B cell (primary cell): ENCODE measurements at regions not wholly inside any gene's neighbourhood (a gene's known extent, or its start where the extent isn't known, plus 50 kb on each side); places are given as distances from the start of the nearest gene placed in this dataset.

Experiments used
- ATAC-seq: fragments of 200-7000 bp; cut with Tn5 transposase; one replicate; pipeline ENCODE4 v1.10.0; 2021; ENCODE audit warnings: low read depth, mild to moderate bottlenecking, moderate number of reproducible peaks, moderate library complexity
- CTCF ChIA-PET: fragments of 350-600 bp; sonication (Branson Sonifier 250); formaldehyde crosslinking; loops from one replicate; lab custom pipeline; 2021; ENCODE audit warnings: antibody characterized with exemption, inconsistent platforms; lab: Charles Lee
- POLR2A ChIA-PET: fragments of 350-600 bp; sonication (Branson Sonifier 250); formaldehyde crosslinking; loops from one replicate; lab custom pipeline; 2021; ENCODE audit warnings: antibody characterized with exemption; lab: Charles Lee
- DNase-seq: peaks from one replicate; pipeline ENCODE4 v3.0.0; 2013
- H2AFZ ChIP-seq: 2 replicates; pipeline ENCODE4 v1.6.1; 2012; ENCODE audit warnings: mild to moderate bottlenecking, low read depth, low read length; ENCODE audit not compliant: insufficient read depth, poor library complexity, severe bottlenecking
- H3K27ac ChIP-seq, 2 donors: 1 replicate in 1 of 2; 2 replicates in 1 of 2; pipeline ENCODE4 v1.5.1; 2012 to 2013; ENCODE audit warnings: low read length in 2 of 2, mild to moderate bottlenecking in 2 of 2, moderate library complexity in 1 of 2
- H3K27me3 ChIP-seq, 4 experiments: fragments of 200-600 bp in 1 of 4; sonication (generic) in 1 of 4; replicated peaks in 1 of 4; 1 replicate in 2 of 4; 2 replicates in 2 of 4; pipeline versions ENCODE4 v1.6.1 to v1.7.0; 2013 to 2016; ENCODE audit warnings: low read length in 3 of 4, mild to moderate bottlenecking in 2 of 4, mixed read lengths in 1 of 4, moderate library complexity in 1 of 4; ENCODE audit not compliant: insufficient read depth in 4 of 4, control insufficient read depth in 3 of 4; ENCODE audit errors: control extremely low read depth in 1 of 4
- H3K36me3 ChIP-seq, 2 experiments: replicated peaks in 1 of 2; 1 replicate in 1 of 2; 2 replicates in 1 of 2; pipeline versions ENCODE4 v1.6.1 to v1.7.1; 2013; ENCODE audit warnings: low read length in 1 of 2; ENCODE audit not compliant: insufficient read depth in 2 of 2, control insufficient read depth in 1 of 2; ENCODE audit errors: control extremely low read depth in 1 of 2, extremely low read depth in 1 of 2
- H3K4me1 ChIP-seq, 2 donors: fragments of 200-600 bp in 1 of 2; sonication (generic) in 1 of 2; 1 replicate in 1 of 2; 2 replicates in 1 of 2; pipeline versions ENCODE4 v1.5.1 to v1.6.1; 2013 to 2017; ENCODE audit warnings: low read length in 2 of 2; ENCODE audit not compliant: control insufficient read depth in 2 of 2, insufficient read depth in 2 of 2
- H3K4me2 ChIP-seq: replicated peaks from 2 replicates; pipeline ENCODE3; 2012; ENCODE audit warnings: mild to moderate bottlenecking, low read depth, low read length; ENCODE audit not compliant: poor library complexity, severe bottlenecking
- H3K4me3 ChIP-seq, 5 experiments: fragments of 200-600 bp in 1 of 5; sonication (generic) in 1 of 5; 1 replicate in 3 of 5; 2 replicates in 2 of 5; pipeline versions ENCODE4 v1.5.1 to v1.7.0; 2011 to 2016; ENCODE audit warnings: low read length in 4 of 5, mild to moderate bottlenecking in 4 of 5, low read depth in 2 of 5, control low read depth in 1 of 5, moderate library complexity in 1 of 5; ENCODE audit not compliant: insufficient read depth in 1 of 5; ENCODE audit errors: control extremely low read depth in 1 of 5, extremely low read depth in 1 of 5
- H3K79me2 ChIP-seq: fragments of 200-600 bp; sonication (generic); one replicate; pipeline ENCODE4 v1.6.0; 2016; ENCODE audit warnings: low read length; ENCODE audit not compliant: control insufficient read depth, insufficient read depth
- H3K9ac ChIP-seq: fragments of 200-600 bp; sonication (generic); 2 replicates; pipeline ENCODE4 v1.6.1; 2017; ENCODE audit warnings: mild to moderate bottlenecking, low read length, moderate library complexity
- H3K9me3 ChIP-seq, 3 donors: one replicate each; pipeline versions ENCODE4 v1.6.1 to v1.7.1; 2013; ENCODE audit warnings: low read length in 2 of 3; ENCODE audit not compliant: control insufficient read depth in 2 of 3, insufficient read depth in 1 of 3; ENCODE audit errors: control extremely low read depth in 1 of 3
- H4K20me1 ChIP-seq: 2 replicates; pipeline ENCODE4 v1.6.0; 2012; ENCODE audit warnings: mild to moderate bottlenecking, low read length; ENCODE audit not compliant: insufficient read depth, control insufficient read depth, poor library complexity, severe bottlenecking
- H3K27ac Mint-ChIP-seq: one replicate; pipeline ENCODE4 v1.8.0; 2021; ENCODE audit warnings: mixed read lengths
- H3K27me3 Mint-ChIP-seq: one replicate; pipeline ENCODE4 v1.8.0; 2021; ENCODE audit warnings: mixed read lengths
- H3K4me1 Mint-ChIP-seq: one replicate; pipeline ENCODE4 v1.8.0; 2021; ENCODE audit warnings: mixed read lengths
- H3K4me3 Mint-ChIP-seq: one replicate; pipeline ENCODE4 v1.8.0; 2021; ENCODE audit warnings: mixed read lengths
- H3K9me3 Mint-ChIP-seq: one replicate; pipeline ENCODE4 v1.8.0; 2022; ENCODE audit warnings: mixed read lengths; ENCODE audit not compliant: insufficient read depth
- CTCF ChIP-seq: fragments of 200-600 bp; IDR thresholded peaks from one replicate; pipeline ENCODE4 v1.8.0; 2022; ENCODE audit warnings: antibody characterized with exemption, mild to moderate bottlenecking
- EZH2 ChIP-seq: IDR thresholded peaks from 2 replicates; pipeline ENCODE4 v1.6.1; 2012; ENCODE audit warnings: borderline replicate concordance, low read depth, mild to moderate bottlenecking, moderate library complexity, low read length; ENCODE audit not compliant: insufficient read depth, poor library complexity, severe bottlenecking
- WGBS: methylation state at CpG from one replicate; pipeline ENCODE4 v1.1.5; 2013; ENCODE audit warnings: missing lambda C conversion rate; ENCODE audit not compliant: insufficient coverage; 5-methylcytosine and 5-hydroxymethylcytosine counted together
- intact Hi-C: fragments of 100-400 bp; cut with micrococcal nuclease; formaldehyde crosslinking; loops from one replicate; pipeline ENCODE4 v1.10.0; 2022

GRCh38 chr7:80372415-80372814 is 139.4 kb downstream of the GNAT3 start:
- Mint-ChIP-seq H3K4me3 (no peak overlapping the region), H3K27me3 (no peaks in the 10 kb centered on the region), H3K9me3 (no peaks in the 10 kb centered on the region), H3K4me1 (no peaks in the 10 kb centered on the region), H3K27ac (no peak overlapping the region)
- DNase-seq (no peak), ATAC-seq (no peak)
- Histone ChIP-seq H3K36me3 (no peaks in the 10 kb centered on the region), H3K9me3 (peaks cover 0 to 5% (median 0%) of the 10 kb centered on the region in 3 donors), H3K79me2 (no peaks in the 10 kb centered on the region), H3K4me2 (no peak overlapping the region), H3K27ac (no peak overlapping the region), H4K20me1 (no peaks in the 10 kb centered on the region), H2AFZ (no peak overlapping the region), H3K4me3 (no peak overlapping the region), H3K27me3 (no peaks in the 10 kb centered on the region), H3K4me1 (no peaks in the 10 kb centered on the region), H3K9ac (no peak overlapping the region)
- CTCF ChIA-PET: no interaction called here
- TF ChIP-seq CTCF (no peak), EZH2 (no peak)
- WGBS: 100% methylated on average over 2 of the region's 2 CpGs
- intact Hi-C loops: no loop called here
- POLR2A ChIA-PET: no interaction called here

- Histone ChIP-seq H4K20me1 (no peaks in the 10 kb centered on the region), H3K4me2 (no peak overlapping the region), H3K27me3 (no peaks in the 10 kb centered on the region), H3K79me2 (no peaks in the 10 kb centered on the region), H3K9ac (no peak overlapping the region), H3K4me3 (no peak overlapping the region), H3K27ac (no peak overlapping the region), H3K36me3 (no peaks in the 10 kb centered on the region), H3K4me1 (no peaks in the 10 kb centered on the region), H3K9me3 (peaks cover 0 to 1% (median 0%) of the 10 kb centered on the region in 3 donors), H2AFZ (no peak overlapping the region)
- ChIA-PET CTCF (no interaction called here), POLR2A (no interaction called here)
- no peaks in the 10 kb centered on the region for H3K4me1 Mint-ChIP-seq
- DNase-seq (no peak), ATAC-seq (no peak)
- whole genome bisulfite sequencing: no CpG with 5 or more reads among the region's 1 CpG
- intact Hi-C loops: no loop called here
- TF ChIP-seq EZH2 (no peak), CTCF (no peak)
- H3K27ac Mint-ChIP-seq: no peak overlapping the region
- peaks cover 2% of the 10 kb centered on the region for H3K9me3 Mint-ChIP-seq
- no peak overlapping the region for H3K4me3 Mint-ChIP-seq
- no peaks in the 10 kb centered on the region for H3K27me3 Mint-ChIP-seq
Observed at GRCh38 chr7:80370587-80370986, 141.3 kb downstream of the GNAT3 start.
